Tibial nerve (tissue), 3 donors: ENCODE measurements at regions not wholly inside any gene's neighbourhood (a gene's known extent, or its start where the extent isn't known, plus 50 kb on each side); places are given as distances from the start of the nearest gene placed in this dataset.

Source experiments
- POLR2A ChIP-seq, 2 donors: fragments of 450-650 bp; IDR thresholded peaks; one replicate each; pipeline ENCODE4 v1.6.1; 2017; ENCODE audit warnings: antibody characterized with exemption in 2 of 2, mild to moderate bottlenecking in 2 of 2, moderate library complexity in 2 of 2
- TF ChIP-seq, protein P1 (sequence below), 5 experiments: fragments of 200-600 bp in 3 of 5; fragments of 450-650 bp in 2 of 5; sonication (generic) in 3 of 5; IDR thresholded peaks; one replicate each; pipeline ENCODE4 v1.5.1; 2016 to 2019; ENCODE audit warnings: antibody characterized with exemption in 5 of 5, mild to moderate bottlenecking in 3 of 5, moderate library complexity in 2 of 5

DNA sequence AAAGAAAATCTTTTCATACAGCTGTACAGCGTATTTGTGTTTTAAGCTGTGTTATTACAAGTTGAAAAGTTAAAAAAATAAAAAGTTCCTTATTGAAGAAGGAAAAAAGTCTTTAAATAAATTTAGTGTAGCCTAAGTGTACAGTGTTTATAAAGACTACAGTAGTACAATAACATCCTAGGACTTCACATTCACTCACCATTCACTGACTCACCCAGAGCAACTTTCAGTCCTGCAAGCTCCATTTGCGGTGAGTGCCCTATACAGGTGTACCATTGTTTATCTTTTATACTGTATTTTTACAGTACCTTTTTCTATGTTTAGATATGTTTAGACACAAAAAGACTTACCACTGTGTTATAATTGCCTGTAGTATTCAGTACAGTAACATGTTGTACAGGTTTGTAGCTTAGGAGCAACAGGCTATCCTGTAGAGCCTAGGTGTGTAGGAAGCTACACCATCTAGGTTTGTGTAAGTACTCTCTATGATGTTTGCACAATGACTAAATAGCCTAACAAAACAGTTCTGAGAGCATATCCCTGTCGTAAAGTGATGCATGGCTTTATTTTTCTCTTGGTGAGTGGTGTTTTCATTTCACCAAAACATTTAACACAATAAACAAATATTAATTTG is 275.2 kb downstream of the DACT1 start:
- TF ChIP-seq, protein P1, sequence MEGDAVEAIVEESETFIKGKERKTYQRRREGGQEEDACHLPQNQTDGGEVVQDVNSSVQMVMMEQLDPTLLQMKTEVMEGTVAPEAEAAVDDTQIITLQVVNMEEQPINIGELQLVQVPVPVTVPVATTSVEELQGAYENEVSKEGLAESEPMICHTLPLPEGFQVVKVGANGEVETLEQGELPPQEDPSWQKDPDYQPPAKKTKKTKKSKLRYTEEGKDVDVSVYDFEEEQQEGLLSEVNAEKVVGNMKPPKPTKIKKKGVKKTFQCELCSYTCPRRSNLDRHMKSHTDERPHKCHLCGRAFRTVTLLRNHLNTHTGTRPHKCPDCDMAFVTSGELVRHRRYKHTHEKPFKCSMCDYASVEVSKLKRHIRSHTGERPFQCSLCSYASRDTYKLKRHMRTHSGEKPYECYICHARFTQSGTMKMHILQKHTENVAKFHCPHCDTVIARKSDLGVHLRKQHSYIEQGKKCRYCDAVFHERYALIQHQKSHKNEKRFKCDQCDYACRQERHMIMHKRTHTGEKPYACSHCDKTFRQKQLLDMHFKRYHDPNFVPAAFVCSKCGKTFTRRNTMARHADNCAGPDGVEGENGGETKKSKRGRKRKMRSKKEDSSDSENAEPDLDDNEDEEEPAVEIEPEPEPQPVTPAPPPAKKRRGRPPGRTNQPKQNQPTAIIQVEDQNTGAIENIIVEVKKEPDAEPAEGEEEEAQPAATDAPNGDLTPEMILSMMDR (IDR thresholded peaks at IDR 0.05): no peak
- no peak for TF ChIP-seq POLR2A (IDR thresholded peaks at IDR 0.05)
